ENCODE measurements at regions not wholly inside any gene's neighbourhood (a gene's known extent, or its start where the extent isn't known, plus 50 kb on each side); places are given as distances from the start of the nearest gene placed in this dataset.

GRCh38 chr9:1202512-1203280, 152.5 kb downstream of the DMRT2 start:
- FAIRE-seq: no peak
- Histone ChIP-seq H3K9me3 (replicated peaks; ENCODE audit: control insufficient read depth, insufficient read depth, low read length) (peaks cover 2% of the 10 kb centered on the region), H3K27ac (ENCODE audit: insufficient read depth, low read depth, low read length) (no peak overlapping the region), H3K9ac (replicated peaks; ENCODE audit: extremely low read depth, insufficient read depth, low read length) (no peak overlapping the region), H3K36me3 (ENCODE audit: control insufficient read depth in 2 of 2, extremely low read depth in 1 of 2, insufficient read depth in 2 of 2, low read length in 2 of 2) (no peaks in the 10 kb centered on the region), H3K4me3 (replicated peaks in 1 of 3; ENCODE audit: insufficient read depth in 1 of 3, low read depth in 1 of 3, low read length in 3 of 3) (no peak overlapping the region), H2AFZ (ENCODE audit: low read depth, low read length) (no peak overlapping the region), H3K27me3 (ENCODE audit: control insufficient read depth in 2 of 2, insufficient read depth in 2 of 2, low read length in 2 of 2) (no peaks in the 10 kb centered on the region), H3K79me2 (ENCODE audit: control insufficient read depth, insufficient read depth, low read length) (no peaks in the 10 kb centered on the region), H3K9me1 (replicated peaks; ENCODE audit: control insufficient read depth, extremely low read depth, insufficient read depth, low read length) (no peaks in the 10 kb centered on the region), H4K20me1 (replicated peaks; ENCODE audit: control insufficient read depth, extremely low read depth, insufficient read depth, low read length) (no peaks in the 10 kb centered on the region), H3K4me2 (ENCODE audit: insufficient read depth, low read length) (no peak overlapping the region), H3K4me1 (ENCODE audit: control insufficient read depth, extremely low read depth, insufficient read depth, low read length) (no peaks in the 10 kb centered on the region)
- CTCF ChIA-PET: no interaction called here
- BruUV-seq (replicated peaks): no TSS peak
- dilution Hi-C loops (cut with MboI; ENCODE audit: extremely low pct_ligation_motif_present, low sequenced_read_pairs) (no loop called here), intact Hi-C loops (cut with micrococcal nuclease) (no loop called here)
- TF ChIP-seq MAX (IDR thresholded peaks at IDR 0.05; ENCODE audit: insufficient read depth, insufficient read length) (no peak), POLR2A (IDR thresholded peaks at IDR 0.05; ENCODE audit: low read depth, low read length) (no peak), CTCF (IDR thresholded peaks at IDR 0.05; ENCODE audit: extremely low read depth in 1 of 2, insufficient read depth in 1 of 2, low read depth in 1 of 2, low read length in 2 of 2) (no peak), JUN (IDR thresholded peaks at IDR 0.05; ENCODE audit: borderline replicate concordance, insufficient read depth, insufficient read length, low read depth) (no peak), FOS (IDR thresholded peaks at IDR 0.05; ENCODE audit: borderline replicate concordance, insufficient read depth, low read length) (no peak), GATA2 (IDR thresholded peaks at IDR 0.05; ENCODE audit: insufficient read depth, insufficient read length, low read depth, low read length) (no peak), MYC (IDR thresholded peaks at IDR 0.05; ENCODE audit: low read depth, low read length) (no peak), POLR2AphosphoS5 (IDR thresholded peaks at IDR 0.05; ENCODE audit: insufficient read depth, low read depth, low read length) (no peak)
- DNase-seq (ENCODE audit: low read depth, low spot score): no peak
- POLR2A ChIA-PET: no interaction called here

Measured in endothelial cell of umbilical vein (primary cell).